HG02973 (cell line): ENCODE measurements at regions not wholly inside any gene's neighbourhood (a gene's known extent, or its start where the extent isn't known, plus 50 kb on each side); places are given as distances from the start of the nearest gene placed in this dataset.
"Not testable (repeated sequence)": the region's sequence is repeated elsewhere in the genome, so short reads cannot be mapped to it uniquely, and the experiment has no call there.

Experiments
- ATAC-seq: cut with Tn5 transposase; IDR thresholded peaks from one replicate; pipeline ENCODE4 v1.9.1; 2021; ENCODE audit warnings: moderate library complexity; ENCODE audit not compliant: unreplicated experiment

GRCh38 chr20:47863981-47864380, 78.7 kb upstream of the SULF2 start:
- ATAC-seq: no peak

DNA sequence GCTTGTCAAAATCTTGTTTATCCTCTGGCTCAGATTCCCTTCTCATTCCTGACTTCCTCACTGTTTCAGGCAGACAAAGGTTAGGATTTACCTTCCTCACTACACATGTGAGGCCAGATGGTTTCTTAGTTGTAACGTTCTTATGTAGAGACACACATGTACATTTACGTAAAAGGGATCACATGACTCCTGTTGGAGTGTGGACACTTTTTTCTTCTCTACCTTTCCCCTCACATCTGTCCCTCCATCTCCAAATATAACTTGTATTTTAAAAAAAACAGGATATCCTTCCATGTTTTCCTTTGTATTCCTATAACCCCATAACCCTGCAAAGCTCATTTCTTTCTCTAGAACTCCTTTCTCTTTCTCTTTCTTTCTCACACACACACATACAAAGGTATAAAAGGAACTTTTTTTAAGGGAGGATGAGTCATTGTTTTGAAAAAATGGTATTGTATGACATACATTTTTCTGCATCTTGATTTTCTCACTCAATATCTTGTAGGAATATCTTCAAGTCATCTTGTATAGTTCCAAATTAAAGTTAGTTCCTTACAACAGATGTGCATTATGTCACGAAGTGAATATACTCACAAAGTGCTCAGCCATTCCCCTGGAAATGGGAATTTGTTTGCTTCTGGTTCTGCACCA, 78.2 kb upstream of the SULF2 start:
- no peak for ATAC-seq

GRCh38 chr20:47862574-47863240, 77.4 kb upstream of the SULF2 start:
- no peak for ATAC-seq

- no peak for ATAC-seq
Observed at GRCh38 chr20:47861116-47861515, 75.8 kb upstream of the SULF2 start.

DNA sequence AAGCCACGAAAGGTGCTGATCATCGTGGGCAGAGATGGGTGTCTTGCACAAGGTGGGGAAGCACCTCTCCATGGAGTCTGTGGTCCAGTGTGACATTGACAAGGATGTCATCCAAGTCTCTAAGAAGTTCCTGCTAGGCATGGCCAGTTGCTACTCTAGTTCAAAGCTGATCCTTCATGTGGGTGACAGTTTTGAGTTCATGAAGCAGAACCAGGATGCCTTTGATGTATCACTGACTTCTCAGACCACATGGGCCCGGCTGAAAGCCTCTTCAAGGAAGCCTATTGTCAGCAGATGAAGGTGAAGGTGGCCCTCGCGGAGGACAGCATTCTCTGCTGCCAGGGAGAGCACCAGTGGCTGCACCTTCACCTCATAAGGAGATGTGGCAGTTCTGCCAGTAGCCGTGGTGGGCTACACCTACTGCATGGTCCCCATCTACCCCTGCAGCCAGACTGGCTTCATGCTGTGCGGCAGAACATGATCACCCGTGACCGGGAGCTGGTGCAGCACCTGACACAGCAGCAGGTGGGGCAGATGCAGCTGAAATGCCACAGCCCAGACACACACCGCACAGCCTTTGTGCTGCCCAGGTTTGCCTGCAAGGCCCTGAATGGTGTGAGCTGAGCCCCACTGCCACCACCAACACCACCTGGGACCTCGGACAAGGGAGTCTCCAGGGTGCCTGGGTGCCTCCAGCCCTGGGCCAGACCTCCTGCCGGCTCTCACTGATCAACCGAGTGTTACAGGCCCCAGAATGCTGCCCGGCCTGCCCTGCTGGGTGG, 75.0 kb upstream of the SULF2 start:
- no peak for ATAC-seq

DNA sequence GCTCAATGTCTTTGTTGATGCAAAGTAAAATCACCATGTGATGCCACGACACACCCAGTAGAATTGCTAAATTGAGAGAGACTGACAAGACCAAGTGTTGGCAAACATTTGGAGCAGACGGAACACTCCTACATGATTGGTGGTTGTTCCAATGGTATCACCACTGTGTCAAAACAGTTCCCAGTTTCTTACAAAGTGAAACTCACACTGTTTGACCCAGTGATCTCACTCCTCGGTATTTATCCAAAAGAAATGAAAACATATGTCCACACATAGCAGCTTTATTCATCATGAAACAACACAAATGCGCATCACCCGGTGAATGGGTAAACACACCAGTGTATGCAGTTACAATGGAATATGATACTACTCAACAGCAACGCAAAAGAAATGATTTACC, 74.0 kb upstream of the SULF2 start:
- no peak for ATAC-seq

- no peak for ATAC-seq
Observed at GRCh38 chr20:47857569-47858464, 72.5 kb upstream of the SULF2 start.

DNA sequence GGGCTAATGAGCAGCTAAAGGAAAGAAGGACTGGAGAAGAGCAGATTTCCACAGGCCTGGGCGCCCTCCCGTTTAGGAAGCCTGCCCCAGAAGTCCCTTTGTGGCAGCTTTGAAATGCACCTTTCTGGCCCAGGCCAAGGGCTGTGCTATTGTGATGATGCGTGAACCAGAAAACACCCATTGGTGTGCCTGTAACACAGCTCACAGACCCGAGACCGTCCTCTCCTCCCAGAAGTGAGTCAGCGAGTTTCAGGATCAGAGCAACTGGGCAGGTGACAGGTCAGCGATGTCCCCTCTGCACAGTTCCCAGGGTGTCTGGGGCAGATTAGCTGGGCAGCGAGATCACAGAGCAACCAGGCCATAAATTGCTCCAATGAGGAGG, 71.9 kb upstream of the SULF2 start:
- no peak for ATAC-seq

- ATAC-seq: no peak
Observed at GRCh38 chr20:47855799-47856198, 70.5 kb upstream of the SULF2 start.

DNA sequence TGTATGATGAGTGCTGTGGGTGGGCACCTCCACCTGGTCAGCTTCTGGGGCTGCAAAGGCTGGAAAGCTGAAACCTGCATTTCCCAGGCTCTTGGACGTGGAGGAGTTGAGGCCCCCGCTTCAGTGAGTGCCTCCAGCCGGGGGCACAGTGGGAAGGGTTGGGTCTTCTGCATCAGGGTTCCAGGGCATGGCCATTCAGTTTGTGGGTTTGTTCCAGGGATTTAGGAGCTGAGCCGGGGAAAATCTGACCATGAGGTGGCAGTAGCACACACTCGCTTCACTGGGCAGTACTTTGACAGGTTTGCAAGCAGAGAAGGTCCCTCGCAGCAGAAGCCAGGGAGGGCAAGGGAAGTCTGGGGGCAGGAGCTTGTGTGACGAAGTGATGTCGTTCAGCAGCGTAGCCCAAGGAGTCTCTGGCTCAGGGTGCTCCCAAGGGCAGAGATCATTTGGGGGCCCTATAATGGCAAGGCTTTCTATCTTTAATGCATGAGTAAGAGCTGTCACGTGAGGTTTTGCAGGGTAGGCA, 69.5 kb upstream of the SULF2 start:
- ATAC-seq: no peak

DNA sequence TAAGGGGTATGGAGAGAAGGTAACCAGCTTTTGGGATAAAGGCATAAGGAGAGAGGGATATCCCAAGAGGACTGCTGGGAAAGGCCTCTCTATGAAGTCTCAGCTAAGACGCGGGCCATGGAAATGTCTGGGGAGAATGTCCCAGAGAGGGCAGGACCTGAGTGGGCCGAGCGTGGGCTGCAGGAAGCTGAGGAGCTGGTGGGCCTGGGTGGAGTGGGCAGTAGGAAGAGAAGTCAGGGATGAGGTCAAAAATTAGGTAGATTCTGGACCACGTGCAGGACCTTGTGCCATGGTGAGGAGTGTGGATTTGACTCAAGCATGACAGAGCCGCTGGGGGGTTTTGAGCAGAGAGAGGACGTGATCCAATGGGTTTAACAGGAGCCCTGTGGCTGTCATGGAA, 66.5 kb upstream of the SULF2 start:
- ATAC-seq: no peak

DNA sequence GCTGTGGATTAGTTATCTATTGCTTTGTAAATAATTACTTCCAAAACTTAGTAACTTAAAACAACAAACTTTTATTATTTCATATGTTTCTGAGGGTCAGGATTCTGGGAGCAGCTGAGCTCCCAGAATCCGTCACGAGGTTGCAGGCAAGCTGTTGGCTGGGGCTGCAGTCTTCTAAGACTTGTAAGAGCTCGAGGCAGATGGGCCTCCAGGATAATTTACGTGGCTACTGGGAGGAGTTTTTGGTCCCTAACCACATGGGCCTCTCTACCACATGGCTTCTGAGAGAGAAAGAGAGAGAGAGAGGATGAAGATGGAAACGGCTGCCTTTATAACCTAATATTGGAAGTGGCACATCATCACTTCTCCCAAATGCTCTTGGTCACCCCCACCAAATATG, 64.9 kb upstream of the SULF2 start:
- ATAC-seq: no peak

- no peak for ATAC-seq
Observed at GRCh38 chr20:47849596-47849995, 64.3 kb upstream of the SULF2 start.

DNA sequence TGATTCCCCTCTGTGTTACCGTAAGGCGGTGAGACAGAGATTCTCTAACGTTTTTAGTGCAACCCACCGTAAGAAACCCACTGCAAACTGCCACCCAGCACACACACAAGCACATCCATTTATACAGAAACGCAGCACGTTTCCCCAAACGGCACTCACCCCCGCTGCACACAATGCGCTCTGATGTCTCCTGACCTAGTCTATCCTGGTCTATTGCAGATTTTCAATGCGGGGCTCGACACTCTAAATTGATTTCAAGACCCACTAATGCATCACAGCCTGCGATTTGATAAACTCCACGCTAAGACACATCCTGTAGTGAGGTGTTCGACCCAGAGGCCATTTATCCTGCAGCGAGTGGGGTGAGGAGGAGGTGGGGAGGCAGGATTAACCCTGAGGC, 63.7 kb upstream of the SULF2 start:
- no peak for ATAC-seq

- ATAC-seq: not testable (repeated sequence)
Observed at GRCh38 chr20:47848534-47848933, 63.3 kb upstream of the SULF2 start.

DNA sequence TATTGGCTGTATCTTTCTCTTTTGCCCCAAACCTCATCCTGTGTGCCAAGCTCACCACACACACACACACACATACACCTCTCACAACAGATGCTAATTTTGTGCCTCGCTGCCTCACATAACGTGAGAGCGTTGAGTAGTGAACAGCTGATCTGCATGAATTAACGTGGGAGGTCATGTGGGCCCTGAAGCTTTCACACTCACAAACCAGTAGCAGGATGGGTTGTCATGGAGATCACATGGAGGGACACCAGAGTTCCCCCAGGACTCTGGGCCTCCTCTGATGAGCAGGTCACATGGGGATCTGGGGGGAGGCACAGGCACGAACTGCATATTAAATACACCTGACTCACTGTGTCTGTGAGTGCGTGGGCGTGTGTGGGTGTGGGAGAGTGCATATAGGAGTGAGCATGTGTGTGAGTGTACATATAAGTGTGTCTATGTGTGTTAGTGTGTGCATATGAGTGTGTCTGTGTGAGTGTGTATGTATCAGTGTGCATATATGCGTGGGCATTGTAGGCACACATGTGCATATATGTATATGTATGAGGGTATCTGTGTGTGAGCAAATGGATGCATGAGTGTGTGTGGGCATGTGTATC, 62.7 kb upstream of the SULF2 start:
- ATAC-seq: no peak

GRCh38 chr20:47847220-47847619, 61.9 kb upstream of the SULF2 start:
- not testable (repeated sequence) for ATAC-seq

DNA sequence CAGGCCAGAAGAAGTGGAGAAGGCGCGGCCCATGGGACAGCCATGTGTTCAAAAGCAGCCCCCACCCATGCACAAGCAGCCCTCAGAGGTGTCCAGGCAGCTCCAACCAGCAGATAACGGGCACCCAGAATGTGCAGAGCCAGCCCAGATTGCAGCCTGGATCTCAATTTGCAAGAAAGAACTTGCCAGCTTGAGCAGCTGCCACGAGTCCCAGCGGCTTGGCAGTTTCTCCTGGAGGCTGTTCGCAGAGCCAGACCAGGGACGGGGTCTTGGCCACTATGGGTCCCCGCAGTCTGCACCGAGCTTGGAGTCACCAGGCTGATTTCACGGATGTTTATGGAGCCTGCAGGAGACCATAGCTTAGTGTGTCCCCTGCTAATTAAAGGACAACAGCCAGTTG, 61.4 kb upstream of the SULF2 start:
- ATAC-seq: not testable (repeated sequence)

- not testable (repeated sequence) for ATAC-seq
Observed at GRCh38 chr20:47845382-47845977, 60.2 kb upstream of the SULF2 start.

DNA sequence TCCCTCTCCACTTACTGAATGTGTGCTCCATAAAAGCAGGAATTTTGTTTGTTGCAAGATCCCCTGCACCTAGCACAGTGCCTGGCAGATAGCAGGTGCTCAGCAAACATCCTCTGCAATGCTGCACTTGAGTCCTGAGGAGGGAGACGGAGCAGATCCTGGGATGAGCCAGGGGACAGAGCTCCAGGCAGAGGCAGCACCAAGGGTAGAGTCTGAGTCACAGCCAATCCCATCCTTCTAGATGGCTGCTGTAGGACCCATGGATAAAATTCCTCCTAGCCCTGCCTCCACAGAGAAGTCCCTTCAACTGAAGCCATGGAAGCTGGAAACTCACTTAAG, 59.3 kb upstream of the SULF2 start:
- not testable (repeated sequence) for ATAC-seq
